HUDEP-2 (cell line): ENCODE measurements at regions not wholly inside any gene's neighbourhood (a gene's known extent, or its start where the extent isn't known, plus 50 kb on each side); places are given as distances from the start of the nearest gene placed in this dataset.
"Not testable (repeated sequence)": the region's sequence is repeated elsewhere in the genome, so short reads cannot be mapped to it uniquely, and the experiment has no call there.

Experiments used
- DNase-seq, 76 experiments: peaks; one replicate each; lab custom pipeline; 2025; ENCODE audit not compliant: unreplicated experiment in 76 of 76; lab: John Stamatoyannopoulos, UW

- peak in 50 of 76 experiments; percentile 1 to 64 (median 36) for DNase-seq
Measured at GRCh38 chr11:71638801-71639519, 56.3 kb upstream of the KRTAP5-11 start.

- peak in 6 of 76 experiments; percentile 16 to 45 (median 30) for DNase-seq
Measured at GRCh38 chr11:71639520-71639849, 56.8 kb upstream of the KRTAP5-11 start.

- DNase-seq = peak in 1 of 76 experiments; percentile 21
Measured at GRCh38 chr11:71639916-71640315, 57.2 kb upstream of the KRTAP5-11 start.

- DNase-seq = not testable (repeated sequence)
Measured at GRCh38 chr11:71647078-71647477, 64.4 kb upstream of the KRTAP5-11 start.

GRCh38 chr11:71652998-71653397 is 70.3 kb upstream of the KRTAP5-11 start:
- not testable (repeated sequence) for DNase-seq

- not testable (repeated sequence) for DNase-seq
Measured at GRCh38 chr11:71654423-71654822, 71.7 kb upstream of the KRTAP5-11 start.

- not testable (repeated sequence) for DNase-seq
Measured at GRCh38 chr11:71655041-71655440, 72.4 kb upstream of the KRTAP5-11 start.

- not testable (repeated sequence) for DNase-seq
Measured at GRCh38 chr11:71656513-71656912, 73.8 kb upstream of the KRTAP5-11 start.

- DNase-seq = not testable (repeated sequence)
Measured at GRCh38 chr11:71664941-71665340, 82.3 kb upstream of the KRTAP5-11 start.

GRCh38 chr11:71698110-71698509 is 115.4 kb upstream of the KRTAP5-11 start:
- not testable (repeated sequence) for DNase-seq

- peak in 13 of 76 experiments; percentile 9 to 36 (median 21) for DNase-seq
Measured at GRCh38 chr11:71698961-71699360, 116.3 kb upstream of the KRTAP5-11 start.

- peak in 1 of 76 experiments; percentile 29 for DNase-seq
Measured at GRCh38 chr11:71701435-71702291, 119.0 kb upstream of the KRTAP5-11 start.

GRCh38 chr11:71705086-71705737 is 122.5 kb upstream of the KRTAP5-11 start:
- DNase-seq = peak in 60 of 76 experiments; percentile 10 to 84 (median 46)

- DNase-seq = peak in 20 of 76 experiments; percentile 6 to 67 (median 20)
Measured at GRCh38 chr11:71705738-71706432, 123.2 kb upstream of the KRTAP5-11 start.

GRCh38 chr11:71707083-71707482 is 124.4 kb upstream of the KRTAP5-11 start:
- not testable (repeated sequence) for DNase-seq

GRCh38 chr11:71709541-71709940 is 123.5 kb upstream of the DEFB108B start:
- not testable (repeated sequence) for DNase-seq

- DNase-seq = not testable (repeated sequence)
Measured at GRCh38 chr11:71710171-71710671, 122.8 kb upstream of the DEFB108B start.

GRCh38 chr11:71710701-71711385 is 122.2 kb upstream of the DEFB108B start:
- not testable (repeated sequence) for DNase-seq

GRCh38 chr11:71712350-71712749 is 120.7 kb upstream of the DEFB108B start:
- DNase-seq = peak in 7 of 76 experiments; percentile 2 to 42 (median 20)

GRCh38 chr11:71712846-71713245 is 120.2 kb upstream of the DEFB108B start:
- peak in 3 of 76 experiments; percentile 6 to 32 (median 18) for DNase-seq
